DMS 273 (cell line): ENCODE measurements at regions not wholly inside any gene's neighbourhood (a gene's known extent, or its start where the extent isn't known, plus 50 kb on each side); places are given as distances from the start of the nearest gene placed in this dataset.

Source experiments
- DNase-seq: peaks from one replicate; lab custom pipeline; 2025; ENCODE audit not compliant: unreplicated experiment; lab: John Stamatoyannopoulos, UW

DNA sequence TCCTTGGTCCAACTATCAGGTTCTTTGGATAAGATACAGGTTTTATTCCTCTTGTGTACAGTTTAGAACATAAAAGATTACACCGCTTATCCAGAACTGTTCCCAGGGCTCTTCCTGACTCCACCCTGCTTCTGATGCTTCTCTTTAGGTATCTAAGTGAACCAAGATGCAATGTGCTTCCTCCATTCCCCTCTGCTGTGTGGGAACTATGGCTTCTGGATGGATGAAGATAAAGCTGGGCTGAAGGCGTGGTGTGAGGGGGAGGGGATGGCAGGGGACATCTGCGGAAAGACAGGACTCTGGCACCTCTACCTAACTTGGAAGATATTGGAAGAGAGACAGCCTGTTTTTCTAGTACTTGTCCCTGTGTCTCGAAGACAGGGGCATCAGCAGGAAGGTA, 209.9 kb upstream of the TBX20 start:
- no peak for DNase-seq

DNA sequence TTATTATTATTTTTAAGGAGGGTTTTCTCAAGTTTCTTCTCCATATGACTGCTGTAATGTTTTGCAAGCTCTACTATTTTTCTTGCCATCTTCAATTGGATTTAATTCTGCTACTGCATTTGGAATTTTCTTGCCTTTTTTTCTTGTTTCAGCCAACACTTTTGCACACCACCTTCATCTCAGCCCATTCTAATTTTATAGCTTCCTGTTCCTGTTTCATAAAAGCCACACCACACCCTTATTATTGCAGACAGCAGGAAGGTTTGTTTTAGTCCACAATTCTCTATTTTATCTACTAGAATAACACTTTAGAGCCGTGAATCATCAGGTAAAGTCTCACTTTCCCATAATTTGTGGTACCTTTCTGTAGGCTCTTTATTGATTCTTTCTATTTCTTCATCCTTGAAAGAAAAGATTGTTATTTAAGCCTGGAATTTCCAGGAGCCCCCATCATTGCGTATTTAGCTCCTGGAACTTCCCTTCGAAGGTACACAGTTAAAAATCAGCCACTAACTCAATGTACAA, 209.3 kb upstream of the TBX20 start:
- DNase-seq = no peak

DNA sequence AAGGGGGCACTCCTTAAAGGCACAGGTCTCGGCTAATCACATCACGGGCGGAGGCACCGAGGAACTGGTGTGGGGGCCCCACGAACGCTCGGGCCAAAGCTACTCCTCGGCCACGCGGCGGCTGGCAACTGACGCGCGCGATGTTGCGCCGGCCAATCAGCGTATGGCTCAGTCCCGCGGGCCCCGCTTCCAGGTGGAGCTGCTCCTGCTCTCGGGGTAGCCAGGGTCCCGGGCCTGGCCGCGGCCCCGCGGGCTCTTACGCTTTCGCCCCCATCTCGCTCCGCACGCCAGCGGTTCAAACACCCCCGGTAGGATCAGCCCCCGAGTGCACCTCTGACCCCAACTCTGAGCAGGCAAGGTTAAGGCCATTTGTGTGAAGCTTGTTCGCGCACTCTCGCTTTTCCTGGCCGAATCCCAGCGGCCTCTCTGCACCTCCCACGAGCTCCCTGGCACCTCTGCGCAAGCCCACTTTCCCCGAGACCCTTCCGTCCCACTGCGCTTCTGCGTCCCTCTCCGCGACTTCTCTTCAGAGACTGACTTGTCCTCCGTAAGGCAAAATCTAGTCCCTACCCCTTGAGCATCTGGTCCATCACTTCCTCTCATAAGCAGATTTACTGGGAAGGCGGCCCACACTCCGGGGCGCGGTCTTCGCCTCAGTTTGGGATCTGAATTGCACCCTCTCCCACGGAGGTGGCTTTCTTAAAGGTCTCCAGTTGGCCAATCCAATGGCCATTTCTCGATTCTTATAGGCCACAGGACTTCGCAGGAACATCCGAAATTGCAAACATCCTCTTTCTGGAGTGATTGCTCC, 200.9 kb upstream of the TBX20 start:
- no peak for DNase-seq

GRCh38 chr7:35450456-35451214, 196.7 kb upstream of the TBX20 start:
- DNase-seq = peak; percentile 82

GRCh38 chr7:35448486-35448885, 194.6 kb upstream of the TBX20 start:
- no peak for DNase-seq

DNA sequence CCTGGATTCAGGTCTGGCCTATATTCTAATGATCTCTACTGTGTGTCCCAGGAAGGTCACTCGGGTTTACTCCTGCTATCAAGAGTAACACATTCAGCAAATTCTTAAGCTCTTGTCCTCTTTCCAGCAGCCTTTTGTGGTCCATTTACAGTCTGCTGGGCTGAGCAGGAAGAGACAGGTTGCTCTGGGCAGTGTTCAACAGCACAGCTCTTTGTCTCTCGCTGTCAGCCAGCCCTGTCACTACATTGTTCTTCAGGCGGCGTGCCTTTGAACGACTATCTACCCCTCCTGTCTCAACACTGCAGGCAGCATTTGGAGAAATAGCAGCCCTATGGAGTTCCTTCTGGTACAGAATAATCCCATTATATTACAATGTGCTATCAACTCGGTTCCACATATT, 192.2 kb upstream of the TBX20 start:
- no peak for DNase-seq

GRCh38 chr7:35437619-35438275, 183.8 kb upstream of the TBX20 start:
- DNase-seq = no peak

DNA sequence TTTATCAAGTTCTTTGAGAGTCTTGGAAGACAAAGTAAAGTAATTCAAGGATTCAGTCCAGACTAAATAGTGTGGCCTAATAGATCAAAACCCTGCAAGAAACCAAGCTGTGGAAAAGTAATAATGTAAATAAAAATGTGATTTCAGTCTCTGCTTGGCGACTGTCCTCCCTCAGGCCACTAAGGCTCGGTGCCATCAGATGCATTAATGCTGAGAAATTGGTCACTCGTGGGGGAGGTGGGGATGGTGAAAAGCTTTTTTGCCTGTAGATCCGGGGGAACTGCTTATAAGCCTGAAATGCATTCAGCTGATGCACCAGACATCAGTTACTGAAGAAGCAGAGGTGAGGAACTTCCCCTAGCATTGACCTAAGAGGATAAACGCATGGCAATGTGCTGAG, 182.6 kb upstream of the TBX20 start:
- DNase-seq = no peak

GRCh38 chr7:35430547-35431153, 176.8 kb upstream of the TBX20 start:
- peak; percentile 69 for DNase-seq

DNA sequence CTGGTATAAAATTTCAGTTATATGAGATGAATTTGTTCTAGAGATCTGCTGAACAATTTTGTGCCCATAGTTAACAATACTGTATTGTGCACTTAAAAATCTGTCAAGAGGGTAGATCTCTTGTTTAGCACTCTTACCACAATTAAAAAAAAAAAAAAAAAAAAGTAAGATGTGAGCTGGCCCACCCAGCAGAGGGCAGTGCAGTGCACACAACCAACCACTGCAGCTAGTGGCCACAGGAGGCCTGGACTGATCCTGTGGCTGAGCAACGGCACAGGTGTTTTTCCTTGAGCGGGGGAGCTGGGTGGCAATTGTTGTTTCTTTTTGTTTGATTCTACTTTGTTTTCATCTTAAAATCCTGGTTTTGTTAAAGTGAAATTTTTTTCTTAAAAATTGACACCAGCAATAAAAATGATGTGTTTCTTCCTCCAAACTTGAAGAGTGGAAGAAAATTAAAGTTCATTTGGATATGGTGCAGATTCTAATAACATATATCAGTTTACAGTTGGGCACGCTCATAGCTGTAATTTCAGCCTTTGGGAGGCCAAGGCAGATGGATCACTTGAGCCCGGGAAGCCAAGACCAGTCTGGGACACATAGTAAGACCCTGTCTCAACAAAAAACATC, 171.1 kb upstream of the TBX20 start:
- peak; percentile 84 for DNase-seq

DNA sequence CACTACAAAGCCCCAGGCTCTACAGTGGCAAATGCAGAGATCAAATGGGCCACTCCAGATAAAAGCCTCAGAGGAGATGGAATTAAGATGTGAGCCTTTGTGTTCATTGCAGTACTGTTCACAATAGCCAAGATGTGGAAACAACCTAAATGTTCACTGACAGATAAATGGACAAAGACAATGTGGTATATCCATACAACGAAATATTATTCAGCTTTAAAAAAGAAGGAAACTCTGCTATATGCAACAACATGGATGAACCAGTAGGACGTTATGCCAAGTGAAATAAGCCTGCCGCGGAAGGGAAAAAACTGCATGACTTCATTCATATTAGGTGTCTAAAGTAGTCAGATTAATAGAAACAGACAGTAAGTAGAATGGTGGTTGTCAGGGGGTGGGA, 170.5 kb upstream of the TBX20 start:
- DNase-seq = no peak

GRCh38 chr7:35422715-35423114, 168.8 kb upstream of the TBX20 start:
- no peak for DNase-seq

DNA sequence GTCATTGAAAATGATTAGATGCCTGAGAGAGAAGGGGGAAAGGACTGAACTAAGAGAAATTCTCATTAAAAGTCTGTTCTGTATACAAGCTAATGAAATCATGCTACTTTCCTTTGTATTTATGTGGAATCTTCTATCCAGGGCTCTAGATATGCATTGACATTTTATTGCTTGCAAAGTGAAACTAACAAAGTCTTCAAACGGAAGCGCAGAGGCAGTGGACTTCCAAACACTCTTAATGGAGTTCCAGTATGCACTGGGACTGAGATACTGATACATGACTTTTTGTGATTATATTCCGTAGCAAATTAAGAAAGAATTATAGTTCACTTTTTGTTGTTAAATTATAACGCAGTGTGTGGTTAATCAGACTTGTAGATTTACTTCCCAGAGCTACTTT, 166.8 kb upstream of the TBX20 start:
- no peak for DNase-seq

- DNase-seq = no peak
Observed at GRCh38 chr7:35419391-35419755, 165.5 kb upstream of the TBX20 start.

DNA sequence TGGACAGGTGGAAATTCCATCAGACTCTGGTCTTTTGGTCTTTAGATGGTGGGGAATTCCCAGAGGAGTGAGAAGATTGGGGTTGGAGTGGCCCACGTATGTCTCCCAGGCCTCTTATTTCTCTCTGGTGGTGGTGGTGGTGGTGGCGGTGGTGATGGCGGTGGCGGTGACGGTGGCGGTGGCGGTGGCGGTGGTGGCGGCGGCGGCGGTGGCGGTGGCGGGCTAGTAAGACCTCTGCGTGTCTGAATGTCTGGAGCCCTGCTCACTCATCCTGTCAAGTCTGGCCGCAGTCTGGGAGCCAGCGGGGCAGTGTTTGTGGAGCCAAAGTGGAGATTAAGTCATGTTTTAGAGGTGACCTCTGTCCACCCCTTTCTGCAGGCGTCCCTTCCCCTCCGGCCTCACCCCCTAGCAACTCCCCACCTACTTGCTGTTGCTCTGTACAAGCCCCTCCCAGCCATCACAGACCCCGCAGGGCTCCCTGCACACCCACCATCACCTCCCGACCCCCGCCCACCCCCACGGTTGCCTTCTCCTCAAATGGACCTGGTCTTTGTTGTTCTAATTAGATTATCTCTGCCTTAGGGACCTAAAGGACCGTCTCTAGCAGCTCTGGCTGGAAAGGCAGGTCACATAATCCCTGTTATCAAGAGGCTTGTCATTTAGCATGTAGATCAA, 165.0 kb upstream of the TBX20 start:
- no peak for DNase-seq

DNA sequence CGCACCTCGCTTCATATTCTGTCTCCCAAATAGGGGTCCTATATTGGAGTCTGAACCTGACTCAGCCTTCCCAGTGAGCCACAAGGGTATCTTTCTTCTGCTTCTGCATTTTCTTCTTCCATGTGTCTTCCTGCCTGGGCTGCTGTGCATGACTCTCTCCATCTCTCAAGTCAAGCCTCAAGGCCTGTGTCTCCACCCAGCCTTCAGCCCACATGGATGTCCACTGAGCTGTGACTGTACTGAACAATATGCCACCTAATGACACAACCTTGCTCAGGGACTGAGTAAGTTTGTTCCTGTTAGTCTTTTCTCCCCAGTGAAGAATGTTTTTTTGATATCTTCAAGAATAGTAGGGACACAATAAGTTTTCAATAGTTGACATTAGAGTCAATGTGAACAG, 162.7 kb upstream of the TBX20 start:
- DNase-seq = no peak

DNA sequence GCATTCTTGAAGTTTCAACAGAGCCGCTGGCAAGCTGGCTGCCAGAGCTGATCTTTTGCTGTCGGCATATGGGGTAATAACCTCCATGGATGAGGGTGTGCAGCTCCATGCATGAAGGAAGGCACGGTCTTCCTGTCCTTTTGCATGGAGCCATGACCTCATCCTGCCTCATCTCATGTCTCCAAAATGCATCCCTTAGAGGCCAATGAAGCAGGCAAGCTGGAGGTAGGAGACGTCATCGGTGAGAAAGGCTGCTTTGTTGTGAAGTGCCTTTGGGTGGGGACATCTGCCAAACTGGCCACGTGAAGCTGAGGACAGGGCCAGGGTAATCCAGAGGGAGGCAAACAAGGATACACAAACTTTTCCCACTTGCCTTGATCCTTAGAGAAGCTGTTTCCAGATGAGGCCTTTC, 161.5 kb upstream of the TBX20 start:
- DNase-seq = no peak

DNA sequence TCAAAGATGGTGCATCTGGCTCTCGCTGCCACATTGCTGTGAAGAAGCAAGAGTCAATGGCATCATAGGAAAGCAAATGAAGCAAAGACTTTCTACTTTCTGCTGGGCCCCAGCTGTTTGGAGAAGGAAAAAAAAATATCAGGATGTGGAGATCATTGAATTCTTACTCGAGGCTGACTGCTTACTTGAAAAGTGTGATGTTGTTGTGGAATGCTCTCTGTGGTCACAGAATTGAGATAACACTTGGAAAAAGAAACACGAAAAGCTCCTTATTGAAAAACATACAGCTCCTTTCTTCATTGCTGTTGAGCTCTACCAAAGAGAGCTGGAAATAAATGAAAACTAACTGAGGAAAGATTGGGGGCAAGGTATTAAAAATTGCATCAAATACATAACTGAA, 157.4 kb upstream of the TBX20 start:
- DNase-seq = no peak

DNA sequence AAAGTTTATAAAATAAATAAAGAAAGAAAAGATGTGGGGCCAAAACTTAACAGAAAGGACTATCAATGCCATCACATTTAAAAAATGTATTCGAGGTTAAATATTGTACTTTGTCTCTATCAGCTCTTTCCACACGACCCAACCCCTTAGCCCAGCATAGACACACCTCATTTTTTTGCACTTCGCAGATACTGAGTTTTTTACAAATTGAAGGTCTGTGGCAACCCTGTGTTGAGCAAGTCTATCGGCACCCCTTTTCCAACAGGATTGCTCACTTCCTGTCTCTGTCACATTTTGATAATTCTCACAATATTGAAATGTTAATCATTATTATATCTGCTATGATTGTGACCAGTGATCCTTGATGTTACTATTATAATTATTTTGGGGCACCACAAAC, 151.6 kb upstream of the TBX20 start:
- DNase-seq = no peak

GRCh38 chr7:35401217-35401879, 147.4 kb upstream of the TBX20 start:
- DNase-seq = no peak
